ENCODE measurements at regions not wholly inside any gene's neighbourhood (a gene's known extent, or its start where the extent isn't known, plus 50 kb on each side); places are given as distances from the start of the nearest gene placed in this dataset.

DNA sequence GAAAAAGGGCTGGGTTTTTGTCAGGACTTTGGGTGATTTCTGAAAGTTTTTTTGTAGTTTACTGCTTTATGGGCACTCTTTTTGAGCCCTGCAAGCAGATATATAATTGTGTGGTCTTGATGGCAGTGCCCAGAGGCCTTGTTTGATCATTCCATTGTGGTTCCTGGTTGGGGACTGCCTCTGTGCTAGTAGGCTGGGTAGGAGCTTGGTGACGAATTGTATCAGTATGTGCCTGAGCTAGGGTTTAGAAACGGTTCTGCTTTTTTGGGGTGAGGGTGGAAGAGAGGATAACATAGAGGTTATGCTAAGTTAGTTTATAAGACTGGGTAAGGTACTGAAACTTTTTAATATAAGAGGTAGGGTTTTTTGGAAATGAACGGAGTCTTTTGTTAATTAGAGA, 139.7 kb upstream of the ETV3 start (continued):
- TF ChIP-seq, protein P1, sequence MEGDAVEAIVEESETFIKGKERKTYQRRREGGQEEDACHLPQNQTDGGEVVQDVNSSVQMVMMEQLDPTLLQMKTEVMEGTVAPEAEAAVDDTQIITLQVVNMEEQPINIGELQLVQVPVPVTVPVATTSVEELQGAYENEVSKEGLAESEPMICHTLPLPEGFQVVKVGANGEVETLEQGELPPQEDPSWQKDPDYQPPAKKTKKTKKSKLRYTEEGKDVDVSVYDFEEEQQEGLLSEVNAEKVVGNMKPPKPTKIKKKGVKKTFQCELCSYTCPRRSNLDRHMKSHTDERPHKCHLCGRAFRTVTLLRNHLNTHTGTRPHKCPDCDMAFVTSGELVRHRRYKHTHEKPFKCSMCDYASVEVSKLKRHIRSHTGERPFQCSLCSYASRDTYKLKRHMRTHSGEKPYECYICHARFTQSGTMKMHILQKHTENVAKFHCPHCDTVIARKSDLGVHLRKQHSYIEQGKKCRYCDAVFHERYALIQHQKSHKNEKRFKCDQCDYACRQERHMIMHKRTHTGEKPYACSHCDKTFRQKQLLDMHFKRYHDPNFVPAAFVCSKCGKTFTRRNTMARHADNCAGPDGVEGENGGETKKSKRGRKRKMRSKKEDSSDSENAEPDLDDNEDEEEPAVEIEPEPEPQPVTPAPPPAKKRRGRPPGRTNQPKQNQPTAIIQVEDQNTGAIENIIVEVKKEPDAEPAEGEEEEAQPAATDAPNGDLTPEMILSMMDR (conservative IDR thresholded peaks at IDR 0.05; ENCODE audit: low read depth in 2 of 2) = no peak
- TF ChIP-seq, protein P2, sequence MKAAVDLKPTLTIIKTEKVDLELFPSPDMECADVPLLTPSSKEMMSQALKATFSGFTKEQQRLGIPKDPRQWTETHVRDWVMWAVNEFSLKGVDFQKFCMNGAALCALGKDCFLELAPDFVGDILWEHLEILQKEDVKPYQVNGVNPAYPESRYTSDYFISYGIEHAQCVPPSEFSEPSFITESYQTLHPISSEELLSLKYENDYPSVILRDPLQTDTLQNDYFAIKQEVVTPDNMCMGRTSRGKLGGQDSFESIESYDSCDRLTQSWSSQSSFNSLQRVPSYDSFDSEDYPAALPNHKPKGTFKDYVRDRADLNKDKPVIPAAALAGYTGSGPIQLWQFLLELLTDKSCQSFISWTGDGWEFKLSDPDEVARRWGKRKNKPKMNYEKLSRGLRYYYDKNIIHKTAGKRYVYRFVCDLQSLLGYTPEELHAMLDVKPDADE (IDR thresholded peaks at IDR 0.05) = no peak
- TF ChIP-seq ZNF114 (CRISPR knock-in tag; IDR thresholded peaks at IDR 0.05) (no peak), ZNF331 (CRISPR knock-in tag; IDR thresholded peaks at IDR 0.05; ENCODE audit: low read depth) (no peak), NANOG (IDR thresholded peaks at IDR 0.05; ENCODE audit: borderline replicate concordance) (no peak), EZH2 (IDR thresholded peaks at IDR 0.05; ENCODE audit: low read depth, unreplicated experiment) (no peak), CREB1 (CRISPR knock-in tag; IDR thresholded peaks at IDR 0.05; ENCODE audit: low read depth) (no peak), EZH2phosphoT487 (IDR thresholded peaks at IDR 0.05; ENCODE audit: unreplicated experiment) (no peak)
- TF ChIP-seq, protein P3, sequence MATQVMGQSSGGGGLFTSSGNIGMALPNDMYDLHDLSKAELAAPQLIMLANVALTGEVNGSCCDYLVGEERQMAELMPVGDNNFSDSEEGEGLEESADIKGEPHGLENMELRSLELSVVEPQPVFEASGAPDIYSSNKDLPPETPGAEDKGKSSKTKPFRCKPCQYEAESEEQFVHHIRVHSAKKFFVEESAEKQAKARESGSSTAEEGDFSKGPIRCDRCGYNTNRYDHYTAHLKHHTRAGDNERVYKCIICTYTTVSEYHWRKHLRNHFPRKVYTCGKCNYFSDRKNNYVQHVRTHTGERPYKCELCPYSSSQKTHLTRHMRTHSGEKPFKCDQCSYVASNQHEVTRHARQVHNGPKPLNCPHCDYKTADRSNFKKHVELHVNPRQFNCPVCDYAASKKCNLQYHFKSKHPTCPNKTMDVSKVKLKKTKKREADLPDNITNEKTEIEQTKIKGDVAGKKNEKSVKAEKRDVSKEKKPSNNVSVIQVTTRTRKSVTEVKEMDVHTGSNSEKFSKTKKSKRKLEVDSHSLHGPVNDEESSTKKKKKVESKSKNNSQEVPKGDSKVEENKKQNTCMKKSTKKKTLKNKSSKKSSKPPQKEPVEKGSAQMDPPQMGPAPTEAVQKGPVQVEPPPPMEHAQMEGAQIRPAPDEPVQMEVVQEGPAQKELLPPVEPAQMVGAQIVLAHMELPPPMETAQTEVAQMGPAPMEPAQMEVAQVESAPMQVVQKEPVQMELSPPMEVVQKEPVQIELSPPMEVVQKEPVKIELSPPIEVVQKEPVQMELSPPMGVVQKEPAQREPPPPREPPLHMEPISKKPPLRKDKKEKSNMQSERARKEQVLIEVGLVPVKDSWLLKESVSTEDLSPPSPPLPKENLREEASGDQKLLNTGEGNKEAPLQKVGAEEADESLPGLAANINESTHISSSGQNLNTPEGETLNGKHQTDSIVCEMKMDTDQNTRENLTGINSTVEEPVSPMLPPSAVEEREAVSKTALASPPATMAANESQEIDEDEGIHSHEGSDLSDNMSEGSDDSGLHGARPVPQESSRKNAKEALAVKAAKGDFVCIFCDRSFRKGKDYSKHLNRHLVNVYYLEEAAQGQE (IDR thresholded peaks at IDR 0.05; ENCODE audit: unreplicated experiment) = no peak

DNA sequence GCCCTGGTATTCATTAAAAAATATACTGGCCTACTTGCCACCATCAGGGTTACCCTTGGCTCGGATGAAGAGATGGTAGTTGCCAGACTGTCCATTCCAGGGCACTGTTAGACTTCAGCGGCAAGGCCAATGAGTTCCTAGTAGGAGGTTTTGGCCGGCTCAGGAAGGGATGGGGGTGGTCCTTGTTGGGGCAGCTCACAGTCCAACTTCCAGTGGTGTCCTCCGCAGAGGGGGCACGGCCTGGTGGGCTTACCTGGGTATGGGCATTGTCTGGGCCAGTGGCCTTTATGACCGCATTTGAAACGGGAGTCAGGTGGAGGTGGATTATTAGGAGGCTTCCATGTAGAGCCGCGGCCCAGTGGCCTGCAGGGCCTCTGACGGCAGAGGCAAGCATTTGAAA, 139.1 kb upstream of the ETV3 start:
- H3K79me2 ChIP-seq (replicated peaks; ENCODE audit: insufficient read depth) = no peaks in the 10 kb centered on the region
- H3K27ac ChIP-seq (ENCODE audit: low read depth) = no peak overlapping the region
- H3K36me3 ChIP-seq (ENCODE audit: insufficient read depth) = no peaks in the 10 kb centered on the region
- no peaks in the 10 kb centered on the region for H4K20me1 ChIP-seq (replicated peaks; ENCODE audit: insufficient read depth)
- ATAC-seq = no peak
- Mint-ChIP-seq H3K9me3 (no peaks in the 10 kb centered on the region), H3K27me3 (ENCODE audit: insufficient read depth, low read depth, poor library complexity) (peaks cover 5% of the 10 kb centered on the region), H3K36me3 (ENCODE audit: low read depth) (no peaks in the 10 kb centered on the region), H3K4me1 (peaks cover 9% of the 10 kb centered on the region), H3K27ac (no peak overlapping the region), H3K4me3 (no peak overlapping the region)
- H3K4me3 ChIP-seq = no peak overlapping the region
- no peak for DNase-seq (ENCODE audit: low spot score)
- H3K4me2 ChIP-seq = no peak overlapping the region
- H3K9me2 ChIP-seq (ENCODE audit: insufficient read depth) = 0 out of 2 replicates have a peak, but pooled peaks cover 4% of the 10 kb centered on the region
- H3F3A ChIP-seq (replicated peaks; ENCODE audit: low read depth) = no peaks in the 10 kb centered on the region
- 0 out of 2 replicates have a peak overlapping the region, but pooled peaks have one; percentile 59 for H2AFZ ChIP-seq
- H3K4me1 ChIP-seq (ENCODE audit: insufficient read depth) = peaks cover 36% of the 10 kb centered on the region
- H3K27me3 ChIP-seq (ENCODE audit: insufficient read depth) = peaks cover 29% of the 10 kb centered on the region
- TF ChIP-seq, protein P4, sequence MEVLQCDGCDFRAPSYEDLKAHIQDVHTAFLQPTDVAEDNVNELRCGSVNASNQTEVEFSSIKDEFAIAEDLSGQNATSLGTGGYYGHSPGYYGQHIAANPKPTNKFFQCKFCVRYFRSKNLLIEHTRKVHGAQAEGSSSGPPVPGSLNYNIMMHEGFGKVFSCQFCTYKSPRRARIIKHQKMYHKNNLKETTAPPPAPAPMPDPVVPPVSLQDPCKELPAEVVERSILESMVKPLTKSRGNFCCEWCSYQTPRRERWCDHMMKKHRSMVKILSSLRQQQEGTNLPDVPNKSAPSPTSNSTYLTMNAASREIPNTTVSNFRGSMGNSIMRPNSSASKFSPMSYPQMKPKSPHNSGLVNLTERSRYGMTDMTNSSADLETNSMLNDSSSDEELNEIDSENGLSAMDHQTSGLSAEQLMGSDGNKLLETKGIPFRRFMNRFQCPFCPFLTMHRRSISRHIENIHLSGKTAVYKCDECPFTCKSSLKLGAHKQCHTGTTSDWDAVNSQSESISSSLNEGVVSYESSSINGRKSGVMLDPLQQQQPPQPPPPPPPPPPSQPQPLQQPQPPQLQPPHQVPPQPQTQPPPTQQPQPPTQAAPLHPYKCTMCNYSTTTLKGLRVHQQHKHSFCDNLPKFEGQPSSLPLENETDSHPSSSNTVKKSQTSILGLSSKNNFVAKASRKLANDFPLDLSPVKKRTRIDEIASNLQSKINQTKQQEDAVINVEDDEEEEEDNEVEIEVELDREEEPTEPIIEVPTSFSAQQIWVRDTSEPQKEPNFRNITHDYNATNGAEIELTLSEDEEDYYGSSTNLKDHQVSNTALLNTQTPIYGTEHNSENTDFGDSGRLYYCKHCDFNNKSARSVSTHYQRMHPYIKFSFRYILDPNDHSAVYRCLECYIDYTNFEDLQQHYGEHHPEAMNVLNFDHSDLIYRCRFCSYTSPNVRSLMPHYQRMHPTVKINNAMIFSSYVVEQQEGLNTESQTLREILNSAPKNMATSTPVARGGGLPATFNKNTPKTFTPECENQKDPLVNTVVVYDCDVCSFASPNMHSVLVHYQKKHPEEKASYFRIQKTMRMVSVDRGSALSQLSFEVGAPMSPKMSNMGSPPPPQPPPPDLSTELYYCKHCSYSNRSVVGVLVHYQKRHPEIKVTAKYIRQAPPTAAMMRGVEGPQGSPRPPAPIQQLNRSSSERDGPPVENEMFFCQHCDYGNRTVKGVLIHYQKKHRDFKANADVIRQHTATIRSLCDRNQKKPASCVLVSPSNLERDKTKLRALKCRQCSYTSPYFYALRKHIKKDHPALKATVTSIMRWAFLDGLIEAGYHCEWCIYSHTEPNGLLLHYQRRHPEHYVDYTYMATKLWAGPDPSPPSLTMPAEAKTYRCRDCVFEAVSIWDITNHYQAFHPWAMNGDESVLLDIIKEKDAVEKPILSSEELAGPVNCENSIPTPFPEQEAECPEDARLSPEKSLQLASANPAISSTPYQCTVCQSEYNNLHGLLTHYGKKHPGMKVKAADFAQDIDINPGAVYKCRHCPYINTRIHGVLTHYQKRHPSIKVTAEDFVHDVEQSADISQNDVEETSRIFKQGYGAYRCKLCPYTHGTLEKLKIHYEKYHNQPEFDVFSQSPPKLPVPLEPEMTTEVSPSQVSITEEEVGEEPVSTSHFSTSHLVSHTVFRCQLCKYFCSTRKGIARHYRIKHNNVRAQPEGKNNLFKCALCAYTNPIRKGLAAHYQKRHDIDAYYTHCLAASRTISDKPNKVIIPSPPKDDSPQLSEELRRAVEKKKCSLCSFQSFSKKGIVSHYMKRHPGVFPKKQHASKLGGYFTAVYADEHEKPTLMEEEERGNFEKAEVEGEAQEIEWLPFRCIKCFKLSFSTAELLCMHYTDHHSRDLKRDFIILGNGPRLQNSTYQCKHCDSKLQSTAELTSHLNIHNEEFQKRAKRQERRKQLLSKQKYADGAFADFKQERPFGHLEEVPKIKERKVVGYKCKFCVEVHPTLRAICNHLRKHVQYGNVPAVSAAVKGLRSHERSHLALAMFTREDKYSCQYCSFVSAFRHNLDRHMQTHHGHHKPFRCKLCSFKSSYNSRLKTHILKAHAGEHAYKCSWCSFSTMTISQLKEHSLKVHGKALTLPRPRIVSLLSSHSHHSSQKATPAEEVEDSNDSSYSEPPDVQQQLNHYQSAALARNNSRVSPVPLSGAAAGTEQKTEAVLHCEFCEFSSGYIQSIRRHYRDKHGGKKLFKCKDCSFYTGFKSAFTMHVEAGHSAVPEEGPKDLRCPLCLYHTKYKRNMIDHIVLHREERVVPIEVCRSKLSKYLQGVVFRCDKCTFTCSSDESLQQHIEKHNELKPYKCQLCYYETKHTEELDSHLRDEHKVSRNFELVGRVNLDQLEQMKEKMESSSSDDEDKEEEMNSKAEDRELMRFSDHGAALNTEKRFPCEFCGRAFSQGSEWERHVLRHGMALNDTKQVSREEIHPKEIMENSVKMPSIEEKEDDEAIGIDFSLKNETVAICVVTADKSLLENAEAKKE (CRISPR knock-in tag; IDR thresholded peaks at IDR 0.05) = no peak
- TF ChIP-seq EZH2phosphoT487 (IDR thresholded peaks at IDR 0.05; ENCODE audit: unreplicated experiment) (no peak), POLR2AphosphoS5 (IDR thresholded peaks at IDR 0.05; ENCODE audit: low read depth) (no peak)
